ENCODE measurements at regions not wholly inside any gene's neighbourhood (a gene's known extent, or its start where the extent isn't known, plus 50 kb on each side); places are given as distances from the start of the nearest gene placed in this dataset.
"Not testable (repeated sequence)": the region's sequence is repeated elsewhere in the genome, so short reads cannot be mapped to it uniquely, and the experiment has no call there.

- TF ChIP-seq, protein P1, sequence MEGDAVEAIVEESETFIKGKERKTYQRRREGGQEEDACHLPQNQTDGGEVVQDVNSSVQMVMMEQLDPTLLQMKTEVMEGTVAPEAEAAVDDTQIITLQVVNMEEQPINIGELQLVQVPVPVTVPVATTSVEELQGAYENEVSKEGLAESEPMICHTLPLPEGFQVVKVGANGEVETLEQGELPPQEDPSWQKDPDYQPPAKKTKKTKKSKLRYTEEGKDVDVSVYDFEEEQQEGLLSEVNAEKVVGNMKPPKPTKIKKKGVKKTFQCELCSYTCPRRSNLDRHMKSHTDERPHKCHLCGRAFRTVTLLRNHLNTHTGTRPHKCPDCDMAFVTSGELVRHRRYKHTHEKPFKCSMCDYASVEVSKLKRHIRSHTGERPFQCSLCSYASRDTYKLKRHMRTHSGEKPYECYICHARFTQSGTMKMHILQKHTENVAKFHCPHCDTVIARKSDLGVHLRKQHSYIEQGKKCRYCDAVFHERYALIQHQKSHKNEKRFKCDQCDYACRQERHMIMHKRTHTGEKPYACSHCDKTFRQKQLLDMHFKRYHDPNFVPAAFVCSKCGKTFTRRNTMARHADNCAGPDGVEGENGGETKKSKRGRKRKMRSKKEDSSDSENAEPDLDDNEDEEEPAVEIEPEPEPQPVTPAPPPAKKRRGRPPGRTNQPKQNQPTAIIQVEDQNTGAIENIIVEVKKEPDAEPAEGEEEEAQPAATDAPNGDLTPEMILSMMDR (IDR thresholded peaks at IDR 0.05) = not testable (repeated sequence)
- TF ChIP-seq POLR2A (IDR thresholded peaks at IDR 0.05) = not testable (repeated sequence)
Observed at GRCh38 chr10:11663126-11663515, 51.7 kb upstream of the USP6NL start.
